Peyer's patch (tissue), 4 donors: ENCODE measurements at regions not wholly inside any gene's neighbourhood (a gene's known extent, or its start where the extent isn't known, plus 50 kb on each side); places are given as distances from the start of the nearest gene placed in this dataset.

Experiments
- POLR2A ChIP-seq, 2 donors: fragments of 450-650 bp; IDR thresholded peaks; one replicate each; pipeline ENCODE4 v1.5.1; 2017; ENCODE audit warnings: antibody characterized with exemption in 2 of 2, mild to moderate bottlenecking in 2 of 2, moderate library complexity in 2 of 2
- TF ChIP-seq, protein P1 (sequence below), 6 experiments: fragments of 450-650 bp in 4 of 6; fragments of 200-600 bp in 2 of 6; sonication (generic) in 1 of 6; IDR thresholded peaks; one replicate each; pipeline ENCODE4 v1.5.1; 2017 to 2019; ENCODE audit warnings: antibody characterized with exemption in 6 of 6, mild to moderate bottlenecking in 3 of 6, moderate library complexity in 1 of 6

DNA sequence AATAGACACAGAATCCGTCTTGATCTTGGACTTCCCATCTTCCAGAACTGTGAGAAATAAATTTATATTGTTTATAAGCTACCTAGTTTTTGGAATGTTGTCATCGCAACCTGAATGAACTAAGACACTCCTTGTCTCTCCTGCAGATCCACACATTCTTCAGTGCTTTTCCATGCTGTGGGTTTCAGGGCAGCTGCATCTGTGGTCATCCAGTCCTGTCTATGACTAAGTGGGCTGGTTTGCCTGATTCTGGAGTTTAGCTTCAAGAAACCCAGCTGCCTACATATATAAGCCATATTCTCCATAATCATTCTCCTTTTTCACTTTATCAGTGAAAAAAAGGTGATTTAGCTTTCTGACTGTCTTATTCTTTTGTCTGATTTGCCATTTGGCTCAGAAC is 170.3 kb upstream of the KIT start:
- TF ChIP-seq, protein P1, sequence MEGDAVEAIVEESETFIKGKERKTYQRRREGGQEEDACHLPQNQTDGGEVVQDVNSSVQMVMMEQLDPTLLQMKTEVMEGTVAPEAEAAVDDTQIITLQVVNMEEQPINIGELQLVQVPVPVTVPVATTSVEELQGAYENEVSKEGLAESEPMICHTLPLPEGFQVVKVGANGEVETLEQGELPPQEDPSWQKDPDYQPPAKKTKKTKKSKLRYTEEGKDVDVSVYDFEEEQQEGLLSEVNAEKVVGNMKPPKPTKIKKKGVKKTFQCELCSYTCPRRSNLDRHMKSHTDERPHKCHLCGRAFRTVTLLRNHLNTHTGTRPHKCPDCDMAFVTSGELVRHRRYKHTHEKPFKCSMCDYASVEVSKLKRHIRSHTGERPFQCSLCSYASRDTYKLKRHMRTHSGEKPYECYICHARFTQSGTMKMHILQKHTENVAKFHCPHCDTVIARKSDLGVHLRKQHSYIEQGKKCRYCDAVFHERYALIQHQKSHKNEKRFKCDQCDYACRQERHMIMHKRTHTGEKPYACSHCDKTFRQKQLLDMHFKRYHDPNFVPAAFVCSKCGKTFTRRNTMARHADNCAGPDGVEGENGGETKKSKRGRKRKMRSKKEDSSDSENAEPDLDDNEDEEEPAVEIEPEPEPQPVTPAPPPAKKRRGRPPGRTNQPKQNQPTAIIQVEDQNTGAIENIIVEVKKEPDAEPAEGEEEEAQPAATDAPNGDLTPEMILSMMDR (IDR thresholded peaks at IDR 0.05) = no peak
- no peak for TF ChIP-seq POLR2A (IDR thresholded peaks at IDR 0.05)
